HG03280 (cell line): ENCODE measurements at regions not wholly inside any gene's neighbourhood (a gene's known extent, or its start where the extent isn't known, plus 50 kb on each side); places are given as distances from the start of the nearest gene placed in this dataset.
"Not testable (repeated sequence)": the region's sequence is repeated elsewhere in the genome, so short reads cannot be mapped to it uniquely, and the experiment has no call there.

ENCODE experiments used
- ATAC-seq: cut with Tn5 transposase; IDR thresholded peaks from one replicate; pipeline ENCODE4 v1.9.1; 2021; ENCODE audit warnings: mild to moderate bottlenecking, moderate library complexity; ENCODE audit not compliant: unreplicated experiment

DNA sequence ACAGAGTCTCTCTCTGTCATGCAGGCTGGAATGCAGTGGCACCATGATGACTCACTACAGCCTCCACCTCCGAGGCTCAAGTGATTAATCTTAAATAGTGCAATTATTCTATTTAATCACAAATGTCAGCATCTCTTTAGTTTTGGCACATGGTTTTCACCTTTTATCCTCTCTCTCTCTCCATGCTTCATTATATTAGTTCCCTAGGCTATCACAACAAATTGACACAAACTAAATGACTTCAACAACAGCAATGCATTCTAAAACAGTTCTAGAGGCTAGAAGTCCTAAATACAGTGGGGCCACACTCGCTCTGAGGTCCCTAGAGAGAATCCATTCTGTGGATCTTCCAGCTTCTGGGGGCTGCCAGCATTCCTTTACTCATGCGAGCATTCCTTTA is 178.2 kb upstream of the ZNG1F start:
- ATAC-seq = not testable (repeated sequence)

DNA sequence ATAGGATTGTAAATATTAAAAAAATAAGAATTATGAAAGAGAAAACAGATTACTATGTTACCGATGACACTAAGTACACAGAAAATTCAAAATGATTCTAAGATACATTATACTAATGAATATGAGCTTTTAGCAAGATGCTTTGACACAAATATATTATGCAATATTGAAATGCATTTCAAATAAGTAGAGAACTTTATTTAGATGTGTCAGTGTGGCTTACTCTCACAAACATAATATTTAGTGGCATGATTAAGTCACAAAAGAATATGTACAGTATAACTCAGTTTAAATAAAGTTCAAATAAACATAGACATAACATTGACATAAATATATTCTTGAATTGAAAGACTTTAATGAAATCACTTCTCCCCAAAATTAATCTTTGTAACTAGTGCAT is 172.7 kb upstream of the ZNG1F start:
- not testable (repeated sequence) for ATAC-seq

DNA sequence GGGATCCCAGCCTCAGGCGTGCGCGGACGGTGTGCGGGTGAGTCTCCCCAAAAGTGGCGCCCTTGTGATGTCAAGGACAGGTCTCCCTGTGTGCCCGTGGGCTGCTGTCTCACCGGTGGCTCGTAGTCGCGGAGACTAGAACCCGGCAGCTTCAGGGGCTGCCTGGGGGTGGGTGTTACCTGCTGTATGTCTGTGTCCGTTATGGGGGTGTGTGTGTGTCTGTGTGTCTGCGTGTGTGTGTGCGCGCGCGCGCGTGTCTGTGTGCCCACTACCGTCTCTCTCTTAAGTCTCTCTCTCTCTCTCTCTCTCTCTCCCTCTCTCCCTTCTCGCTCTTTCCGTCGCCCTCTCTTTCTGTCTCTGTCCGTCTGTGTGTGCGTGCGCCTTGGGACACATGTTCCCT is 170.0 kb upstream of the ZNG1F start:
- ATAC-seq = not testable (repeated sequence)

DNA sequence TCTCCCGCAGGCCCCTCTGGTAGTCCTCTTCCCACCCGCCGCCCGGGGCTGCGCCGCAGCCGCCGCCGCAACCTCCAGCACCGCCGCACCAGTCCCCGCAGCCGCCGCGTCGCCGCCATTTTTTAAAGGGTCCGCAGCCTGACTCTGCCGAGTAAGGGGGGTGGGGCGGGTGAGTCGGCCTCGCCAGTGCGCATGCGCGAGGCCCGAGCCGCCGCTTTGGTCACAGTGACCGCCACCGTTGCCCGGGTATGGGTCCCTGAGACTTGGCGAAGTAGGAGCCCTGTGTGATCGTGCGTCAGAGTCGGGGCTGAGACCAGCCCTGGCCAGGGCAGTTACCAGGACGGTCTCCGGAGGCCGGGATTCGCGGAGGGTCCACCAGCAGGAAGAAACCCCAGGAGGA is 169.6 kb upstream of the ZNG1F start:
- ATAC-seq = not testable (repeated sequence)

DNA sequence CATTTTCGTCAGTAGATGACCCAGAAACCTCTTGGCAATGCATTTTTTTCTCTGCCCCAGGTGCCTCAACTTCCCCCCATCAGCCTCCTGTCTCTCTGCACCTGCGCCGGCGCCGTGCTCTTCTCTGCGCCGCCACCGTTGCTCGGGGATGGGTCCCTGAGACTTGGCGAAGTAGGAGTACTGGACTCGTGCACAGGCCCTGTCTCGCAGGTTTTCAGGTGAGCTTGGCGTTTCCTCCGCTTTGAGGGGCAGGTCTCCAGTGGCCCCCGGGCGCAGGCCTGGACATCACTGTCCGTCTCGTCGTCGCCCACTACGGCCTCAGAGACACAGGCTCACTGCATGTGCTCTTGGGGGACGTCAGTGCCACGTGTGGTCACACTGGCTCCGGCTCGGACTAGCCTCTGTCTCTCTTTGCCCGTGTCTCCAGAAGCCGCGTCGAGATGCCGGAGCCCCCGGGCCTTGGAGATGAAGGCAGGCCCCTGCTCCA is 168.8 kb upstream of the ZNG1F start:
- ATAC-seq = not testable (repeated sequence)

DNA sequence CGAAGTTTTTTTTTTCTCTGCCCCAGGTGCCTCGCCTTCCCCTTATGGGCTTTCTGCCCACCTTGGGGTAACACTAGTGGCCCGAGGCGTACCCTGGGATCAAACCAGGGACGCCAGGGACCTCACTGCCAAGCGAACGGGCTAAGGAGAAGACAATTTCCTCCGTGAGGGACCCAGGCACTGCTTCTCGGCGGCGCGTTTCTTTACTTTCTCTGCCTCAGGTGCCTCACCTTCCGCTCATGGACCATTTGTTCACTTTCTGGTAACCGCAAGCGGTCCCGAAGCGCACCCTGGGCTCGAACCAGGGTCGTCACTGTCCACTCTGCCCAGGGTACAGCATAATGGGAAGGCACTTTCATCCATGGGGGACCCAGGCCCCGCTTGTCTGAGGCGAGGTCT is 168.2 kb upstream of the ZNG1F start:
- not testable (repeated sequence) for ATAC-seq

DNA sequence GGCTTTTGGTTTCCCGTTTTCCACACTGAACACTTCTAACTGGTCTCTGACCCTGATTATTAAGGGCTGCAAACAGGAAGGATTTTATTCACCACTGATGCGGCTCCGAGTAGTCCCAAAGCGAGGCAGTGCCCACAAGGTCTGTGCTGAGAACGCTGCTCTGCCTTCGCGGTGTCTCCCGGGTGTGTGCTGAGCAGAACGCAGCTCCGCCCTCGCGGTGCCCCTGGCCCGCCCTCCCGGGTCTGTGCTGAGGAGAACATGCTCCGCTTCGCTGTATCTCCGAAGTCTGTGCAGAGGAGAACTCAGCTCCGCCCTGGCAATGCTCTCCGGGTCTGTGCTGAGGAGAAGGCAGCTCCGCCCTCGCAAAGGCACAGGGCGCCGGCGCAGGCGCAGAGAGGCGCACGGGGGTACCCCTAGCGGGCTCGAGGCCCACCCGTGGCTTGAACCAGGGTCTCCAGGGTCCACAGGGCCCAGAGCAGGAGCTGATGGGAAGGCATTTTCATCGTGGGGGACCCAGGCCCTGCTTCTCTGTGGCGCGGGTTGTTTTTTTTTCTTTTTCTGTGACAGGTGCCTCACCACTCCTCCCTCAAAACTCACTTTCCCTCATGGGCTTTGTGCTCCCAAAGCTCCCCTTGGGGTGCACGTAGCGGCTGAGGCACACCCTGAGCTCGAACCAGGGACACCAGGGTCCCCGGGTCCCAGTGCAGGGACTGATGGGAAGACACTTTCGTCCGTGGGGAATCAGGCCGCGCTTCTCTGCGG is 167.7 kb upstream of the ZNG1F start:
- ATAC-seq = peak; percentile 58

DNA sequence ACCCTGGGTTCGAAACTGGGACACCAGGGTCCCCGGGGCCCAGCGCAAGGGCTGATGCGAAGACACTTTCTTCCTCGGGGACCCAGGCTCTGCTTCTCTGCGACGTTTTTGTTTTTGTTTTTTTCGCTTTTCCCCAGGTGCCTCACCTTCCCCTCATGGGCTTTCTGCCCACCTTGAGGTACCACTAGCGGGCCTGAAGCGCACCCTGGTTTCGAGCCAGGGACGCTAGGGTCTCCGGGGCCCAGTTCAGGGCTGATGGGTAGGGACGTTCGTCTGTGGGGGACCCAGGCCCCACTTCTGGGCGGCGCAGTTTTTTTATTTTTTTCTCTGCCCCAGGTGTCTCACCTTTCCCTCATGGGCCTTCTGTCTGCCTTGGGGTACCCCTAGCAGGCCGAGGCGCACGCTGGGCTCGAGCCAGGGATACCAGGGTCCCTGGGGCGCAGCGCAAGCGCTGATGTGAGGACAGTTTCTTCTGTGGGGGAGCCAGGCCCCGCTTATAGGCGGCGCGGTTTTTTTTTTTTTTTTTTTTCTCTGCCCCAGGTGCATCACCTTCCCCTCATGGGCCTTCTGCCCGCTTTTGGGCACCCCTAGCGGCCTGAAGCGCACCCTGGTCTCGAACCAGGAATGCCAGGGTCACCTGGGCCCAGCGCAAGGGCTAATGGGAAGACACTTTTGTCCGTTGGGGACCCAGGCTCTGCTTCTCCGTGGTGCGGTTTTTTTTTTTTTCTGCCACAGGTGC is 166.8 kb upstream of the ZNG1F start:
- ATAC-seq = not testable (repeated sequence)

DNA sequence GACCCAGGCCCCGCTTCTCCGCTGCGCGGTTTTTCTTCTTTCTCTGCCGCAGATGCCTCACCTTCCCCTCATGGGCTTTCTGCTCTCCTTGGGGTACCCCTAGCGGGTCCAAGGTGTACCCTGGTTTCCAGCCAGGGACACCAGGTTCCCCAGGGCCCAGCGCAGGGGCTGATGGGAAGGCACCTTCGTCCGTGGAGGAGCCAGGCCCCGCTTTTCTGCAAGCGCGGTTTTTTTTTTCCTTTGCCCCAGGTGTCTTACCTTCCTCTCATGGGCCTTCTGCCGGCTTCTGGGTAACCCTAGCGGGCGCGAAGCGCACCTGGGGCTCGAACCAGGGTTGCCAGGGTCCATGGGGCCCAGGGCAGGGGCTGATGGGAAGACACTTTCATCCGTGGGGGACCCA is 165.9 kb upstream of the ZNG1F start:
- ATAC-seq = not testable (repeated sequence)

DNA sequence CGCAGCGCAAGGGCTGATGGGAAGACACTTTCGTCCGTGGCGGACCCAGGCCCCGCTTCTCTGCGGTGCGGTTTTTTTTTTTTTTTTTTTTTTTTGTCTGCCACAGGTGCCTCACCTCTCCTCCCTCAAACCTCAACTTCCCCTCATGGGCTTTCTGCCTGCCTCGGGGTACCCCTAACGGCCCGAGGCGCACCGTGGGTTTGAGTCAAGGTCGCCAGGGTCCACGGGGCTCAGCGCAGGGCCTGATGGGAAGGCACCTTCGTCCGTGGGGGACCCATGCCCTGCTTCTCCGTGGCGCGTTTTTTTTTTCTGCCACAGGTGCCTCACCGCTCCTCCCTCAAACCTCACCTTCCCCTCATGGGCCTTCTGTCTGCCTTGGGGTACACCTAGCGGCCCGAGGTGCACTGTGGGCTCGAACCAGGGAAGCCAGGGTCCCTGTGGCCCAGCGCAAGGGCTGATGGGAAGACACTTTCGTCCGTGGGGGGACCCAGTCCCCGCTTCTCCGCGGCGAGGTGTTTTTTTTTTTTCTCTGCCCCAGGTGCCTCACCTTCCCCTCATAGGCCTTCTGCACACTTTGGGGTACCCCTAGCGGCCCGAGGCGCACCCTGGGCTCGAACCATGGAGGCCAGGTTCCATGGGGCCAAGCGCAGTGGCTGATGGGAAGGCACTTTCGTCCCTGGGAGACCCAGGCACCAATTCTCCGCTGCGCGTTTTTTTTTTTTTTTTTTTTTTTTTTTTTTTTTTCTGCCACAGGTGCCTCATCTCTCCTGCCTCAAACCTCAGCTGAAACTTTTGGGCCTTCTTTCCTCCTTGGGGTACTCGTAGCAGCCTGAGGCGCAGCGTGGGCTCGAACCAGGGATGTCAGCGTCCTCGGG is 165.2 kb upstream of the ZNG1F start:
- ATAC-seq = not testable (repeated sequence)

DNA sequence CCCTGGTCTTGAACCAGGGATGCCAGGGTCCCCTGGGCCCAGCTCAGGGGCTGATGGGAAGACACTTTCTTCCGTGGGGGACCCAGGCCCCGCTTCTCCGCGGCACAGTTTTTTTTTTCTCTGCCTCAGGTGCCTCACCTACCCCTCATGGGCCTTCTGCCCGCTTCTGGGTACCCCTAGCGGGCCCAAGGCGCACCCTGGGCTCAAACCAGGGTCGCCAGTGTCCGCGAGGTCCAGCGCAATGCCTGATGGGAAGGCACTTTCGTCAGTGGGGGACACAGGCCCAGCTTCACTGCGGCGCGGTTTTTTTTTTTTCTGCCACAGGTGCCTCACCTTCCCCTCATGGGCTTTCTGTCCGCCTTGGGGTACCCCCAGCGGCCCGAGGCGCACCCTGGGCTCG is 163.9 kb upstream of the ZNG1F start:
- ATAC-seq = not testable (repeated sequence)

DNA sequence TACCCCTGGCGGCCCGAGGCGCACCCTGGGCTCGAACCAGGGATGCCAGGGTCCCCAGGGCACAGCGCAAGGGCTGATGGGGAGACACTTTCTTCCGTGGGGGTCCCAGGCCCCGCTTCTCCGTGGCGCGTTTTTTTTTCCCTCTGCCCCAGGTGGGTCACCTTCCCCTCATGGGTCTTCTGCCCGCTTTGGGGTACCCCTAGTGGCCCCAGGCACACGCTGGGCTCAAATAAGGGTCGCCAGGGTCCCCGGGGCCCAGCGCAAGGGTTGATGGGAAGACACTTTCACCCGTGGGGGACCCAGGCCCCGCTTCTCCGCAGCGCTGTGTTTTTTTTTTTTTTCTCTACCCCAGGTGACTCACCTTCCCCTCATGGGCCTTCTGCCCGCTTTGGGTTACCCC is 163.3 kb upstream of the ZNG1F start:
- ATAC-seq = not testable (repeated sequence)

DNA sequence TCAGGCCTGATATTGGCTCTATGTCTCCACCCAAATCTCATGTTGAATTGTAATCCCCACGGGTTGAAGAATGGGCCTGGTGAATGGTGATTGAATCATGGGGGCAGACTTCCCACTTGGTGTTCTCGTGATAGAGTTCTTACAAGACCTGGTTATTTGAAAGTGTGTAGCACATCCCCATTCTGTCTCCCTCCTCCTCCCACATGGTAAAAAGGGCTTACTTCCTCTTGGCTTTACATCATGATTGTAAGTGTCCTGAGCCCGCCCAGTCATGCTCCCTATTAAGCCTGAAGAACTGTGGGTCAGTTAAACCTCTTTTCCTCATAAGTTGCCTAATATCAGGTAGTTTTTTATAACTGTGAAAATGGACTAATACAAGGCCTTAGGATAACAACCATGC is 158.8 kb upstream of the ZNG1F start:
- not testable (repeated sequence) for ATAC-seq

DNA sequence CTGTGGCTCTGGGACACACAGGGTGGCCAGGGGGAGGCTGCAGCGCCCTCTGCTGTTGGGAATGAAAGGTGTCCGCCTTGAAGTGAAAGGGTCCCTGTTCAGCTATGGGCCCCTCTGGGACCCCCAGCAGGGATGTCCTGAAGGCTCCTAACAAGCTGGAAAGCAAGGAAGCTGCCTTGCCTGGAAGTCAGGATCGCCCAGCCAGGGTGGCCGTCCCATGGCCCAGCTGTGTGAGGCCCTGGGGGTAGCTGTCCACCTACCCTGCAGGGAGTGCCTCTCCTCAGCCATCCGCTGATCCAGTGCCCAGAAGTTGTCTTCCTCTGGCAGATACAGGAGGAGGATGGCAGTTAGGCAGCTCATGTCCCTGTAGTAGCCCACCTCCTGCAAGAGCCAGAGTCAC is 143.4 kb upstream of the ZNG1F start:
- ATAC-seq = not testable (repeated sequence)

DNA sequence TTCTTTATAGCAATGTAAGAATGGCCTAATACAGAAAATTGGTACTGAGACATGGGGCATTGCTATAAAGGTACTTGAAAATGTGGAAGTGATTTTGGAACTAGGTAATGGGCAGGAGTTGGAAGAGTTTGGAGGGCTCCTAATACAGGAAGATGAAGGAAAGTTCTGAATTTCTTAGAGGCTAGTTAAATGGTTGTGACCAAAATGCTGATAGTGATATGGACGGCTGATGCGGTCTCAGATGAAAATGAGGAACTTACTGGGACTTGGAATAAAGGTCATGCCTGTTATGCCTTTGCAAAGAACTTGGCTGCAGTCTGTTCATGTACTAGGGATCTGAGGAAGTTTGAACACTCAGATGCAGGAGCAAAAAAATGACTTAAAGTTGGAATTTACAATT is 132.2 kb upstream of the ZNG1F start:
- not testable (repeated sequence) for ATAC-seq

DNA sequence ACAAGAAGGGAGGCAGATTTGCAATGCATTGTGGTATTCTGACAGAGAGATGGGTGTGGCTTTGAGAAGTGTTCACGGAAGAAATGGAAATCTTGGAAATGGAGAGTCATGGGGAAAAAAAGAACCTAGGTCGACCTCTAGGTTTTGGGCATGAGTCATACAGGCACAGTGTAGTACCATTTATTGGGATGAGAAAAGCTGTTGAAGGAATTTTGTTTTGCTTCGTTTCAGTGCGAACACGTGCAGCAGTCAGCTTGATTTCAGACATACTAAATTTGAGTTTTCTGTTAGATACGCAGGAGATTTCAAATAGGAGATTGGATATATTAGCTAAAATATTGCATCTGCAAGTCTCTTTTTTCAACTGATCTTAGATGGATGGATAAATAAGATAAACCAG is 119.8 kb upstream of the ZNG1F start:
- ATAC-seq = not testable (repeated sequence)

DNA sequence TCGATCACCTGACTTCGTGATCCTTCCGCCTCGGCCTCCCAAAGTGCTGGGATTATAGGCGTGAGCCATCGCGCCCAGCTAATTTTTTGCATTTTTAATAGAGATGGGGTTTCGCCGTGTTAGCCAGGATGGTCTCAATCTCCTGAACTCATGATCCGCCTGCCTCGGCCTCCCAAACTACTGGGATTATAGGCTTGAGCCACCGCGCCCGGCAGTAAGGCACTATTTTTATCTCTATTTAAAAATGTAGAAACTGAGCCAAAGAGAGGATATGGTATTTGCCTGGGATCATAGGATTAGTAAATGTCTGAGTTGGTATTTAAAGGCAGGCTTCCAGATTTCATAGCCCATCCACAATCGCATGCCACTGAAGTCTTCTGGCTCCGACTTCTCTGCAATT is 96.6 kb upstream of the ZNG1F start:
- not testable (repeated sequence) for ATAC-seq

DNA sequence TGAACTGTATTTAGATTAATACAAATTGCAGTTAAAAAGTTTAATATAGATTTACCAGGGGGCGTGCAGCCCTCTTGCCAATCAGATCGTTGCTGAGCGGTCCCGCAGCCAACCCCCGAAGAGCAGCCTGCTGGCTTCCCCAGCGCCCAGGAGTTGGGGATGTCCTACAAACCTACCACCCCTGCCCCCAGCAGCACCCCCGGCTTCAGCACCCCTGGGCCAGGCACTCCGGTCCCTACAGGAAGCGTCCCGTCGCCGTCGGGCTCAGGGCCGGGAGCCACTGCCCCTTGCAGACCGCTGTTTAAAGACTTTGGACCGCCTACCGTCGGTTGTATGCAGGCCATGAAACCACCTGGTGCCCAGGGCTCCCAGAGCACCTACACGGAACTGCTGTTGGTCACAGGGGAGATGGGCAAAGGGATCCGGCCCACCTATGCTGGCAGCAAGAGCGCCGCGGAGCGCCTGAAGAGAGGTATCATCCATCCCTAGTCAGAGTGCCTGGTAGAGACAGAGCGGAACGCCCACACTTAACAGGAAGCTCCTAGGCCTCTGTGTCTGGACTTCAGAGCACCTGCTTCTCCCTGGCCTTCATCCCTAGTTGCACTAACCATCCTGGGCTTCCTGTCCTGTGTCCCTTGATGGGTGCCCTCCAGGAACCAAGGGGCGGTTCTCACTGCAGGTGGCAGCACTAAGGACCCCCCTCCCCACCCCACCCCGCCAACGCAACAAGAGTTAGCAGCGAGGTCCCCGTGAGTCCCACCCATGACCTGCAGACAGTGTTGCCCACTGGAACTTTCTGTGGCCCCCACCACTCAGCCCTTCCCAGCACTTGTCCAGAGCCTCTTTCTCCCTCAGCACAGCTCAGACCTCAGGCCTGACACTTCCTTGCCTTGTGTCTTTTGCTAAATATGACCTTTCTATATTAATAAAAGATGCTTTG is 91.5 kb upstream of the ZNG1F start:
- not testable (repeated sequence) for ATAC-seq

DNA sequence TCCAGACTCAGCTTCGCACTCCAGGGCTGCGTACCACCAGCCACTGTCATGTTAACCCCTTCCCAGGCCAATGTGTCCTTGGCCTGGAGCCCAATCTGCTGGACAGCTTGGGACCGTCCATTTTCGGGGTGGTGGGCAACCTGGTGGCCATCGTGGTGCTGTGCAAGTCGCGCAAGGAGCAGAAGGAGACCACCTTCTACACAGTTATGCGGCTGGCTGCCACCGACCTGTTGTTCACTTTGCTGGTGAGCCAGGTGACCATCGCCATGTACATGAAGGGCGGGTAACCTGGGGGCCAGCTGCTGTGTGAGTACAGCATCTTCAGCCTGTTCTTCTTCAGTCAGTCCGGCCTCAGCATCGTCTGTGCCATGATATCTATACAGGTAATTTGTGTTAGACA is 90.3 kb upstream of the ZNG1F start:
- ATAC-seq = not testable (repeated sequence)

DNA sequence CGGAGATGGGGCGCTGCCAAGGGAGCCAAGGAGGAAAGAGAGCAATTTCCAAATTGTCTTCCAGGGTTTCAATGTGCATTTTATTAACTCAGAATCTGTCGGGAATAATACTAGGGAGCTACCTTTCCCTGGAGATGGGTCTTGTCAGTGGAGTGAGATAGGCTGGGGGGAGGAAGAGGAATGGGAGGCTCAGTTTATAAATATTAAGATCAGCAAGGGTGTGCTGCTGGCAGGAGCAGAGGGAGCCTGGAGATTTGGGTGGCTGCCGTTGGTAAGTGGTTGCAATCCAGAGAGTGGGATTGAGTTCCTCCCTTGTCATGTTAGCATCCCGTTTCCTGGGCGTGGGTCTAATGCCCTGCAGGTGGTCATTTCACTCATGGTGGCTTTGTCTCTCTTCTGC is 89.9 kb upstream of the ZNG1F start:
- ATAC-seq = not testable (repeated sequence)
